Caco-2 (cell line): ENCODE measurements at regions not wholly inside any gene's neighbourhood (a gene's known extent, or its start where the extent isn't known, plus 50 kb on each side); places are given as distances from the start of the nearest gene placed in this dataset.

ENCODE experiments used
- BruUV-seq: library from RNA; stranded (reverse); fragments of 400-500 nt; replicated peaks from 2 replicates; lab custom pipeline; 2021; lab: Mats Ljungman, UMichigan
- CTCF ChIA-PET: fragments of 300-600 bp; sonication (Branson Sonifier 250); formaldehyde crosslinking; loops from one replicate; lab custom pipeline; 2022; ENCODE audit warnings: antibody characterized with exemption; lab: Charles Lee
- POLR2A ChIA-PET: fragments of 300-600 bp; sonication (Branson Sonifier 250); formaldehyde crosslinking; loops from one replicate; lab custom pipeline; 2022; ENCODE audit warnings: antibody characterized with exemption; lab: Charles Lee
- DNase-seq, 2 experiments: peaks; one replicate each; pipeline versions ENCODE4 v3.0.0 to v3.0.0-alpha.2; 2020 to 2022
- H3K27me3 ChIP-seq: replicated peaks from 2 replicates; pipeline ENCODE4 v1.6.0; 2011; ENCODE audit warnings: low read length; ENCODE audit not compliant: control insufficient read depth, insufficient read depth
- H3K36me3 ChIP-seq: 2 replicates; pipeline ENCODE4 v1.5.1; 2011; ENCODE audit warnings: low read length; ENCODE audit not compliant: control insufficient read depth, insufficient read depth
- H3K4me1 ChIP-seq: fragments of 250-450 bp; sonication (Bioruptor Pico); 2 replicates; pipeline ENCODE4 v1.5.1; 2020; ENCODE audit warnings: mild to moderate bottlenecking
- H3K4me3 ChIP-seq: 2 replicates; pipeline ENCODE4 v1.5.1; 2011; ENCODE audit warnings: low read depth, mild to moderate bottlenecking, control low read depth, low read length
- H3K9me3 ChIP-seq: fragments of 250-450 bp; sonication (Bioruptor Pico); 2 replicates; pipeline ENCODE4 v1.5.1; 2020; ENCODE audit warnings: mild to moderate bottlenecking, moderate library complexity
- H3K27ac Mint-ChIP-seq: one replicate; pipeline ENCODE4 v1.8.0; 2022; ENCODE audit warnings: mixed read lengths; ENCODE audit not compliant: unreplicated experiment
- H3K27me3 Mint-ChIP-seq: one replicate; pipeline ENCODE4 v1.8.0; 2022; ENCODE audit warnings: mixed read lengths; ENCODE audit not compliant: insufficient read depth, unreplicated experiment
- H3K36me3 Mint-ChIP-seq: one replicate; pipeline ENCODE4 v1.8.0; 2022; ENCODE audit warnings: mild to moderate bottlenecking, mixed read lengths; ENCODE audit not compliant: insufficient read depth, unreplicated experiment
- H3K4me1 Mint-ChIP-seq: one replicate; pipeline ENCODE4 v1.8.0; 2022; ENCODE audit warnings: low read depth, mixed read lengths; ENCODE audit not compliant: unreplicated experiment
- H3K4me3 Mint-ChIP-seq: one replicate; pipeline ENCODE4 v1.8.0; 2022; ENCODE audit warnings: mild to moderate bottlenecking, moderate library complexity, mixed read lengths; ENCODE audit not compliant: unreplicated experiment
- H3K9me3 Mint-ChIP-seq: one replicate; pipeline ENCODE4 v1.8.0; 2022; ENCODE audit warnings: mixed read lengths; ENCODE audit not compliant: unreplicated experiment
- CTCF ChIP-seq, 2 experiments: fragments of 200-600 bp in 1 of 2; IDR thresholded peaks; 1 replicate in 1 of 2; 2 replicates in 1 of 2; pipeline versions ENCODE4 v1.5.1 to v1.8.0; 2011 to 2022; ENCODE audit warnings: antibody characterized with exemption in 1 of 2, control low read depth in 1 of 2, inconsistent platforms in 1 of 2, low read depth in 1 of 2, low read length in 1 of 2, mild to moderate bottlenecking in 1 of 2, moderate library complexity in 1 of 2; ENCODE audit not compliant: insufficient read depth in 1 of 2, severe bottlenecking in 1 of 2, unreplicated experiment in 1 of 2
- intact Hi-C: fragments of 100-400 bp; cut with micrococcal nuclease; formaldehyde crosslinking; loops from one replicate; pipeline ENCODE4 v1.10.0; 2022; ENCODE audit not compliant: unreplicated experiment

- POLR2A ChIA-PET, result no interaction called here
- no peak for TF ChIP-seq CTCF (IDR thresholded peaks at IDR 0.05; ENCODE audit: insufficient read depth in 1 of 2, low read depth in 1 of 2, low read length in 1 of 2, severe bottlenecking in 1 of 2, unreplicated experiment in 1 of 2)
Observed at GRCh38 chr13:74870865-74871264, 611.1 kb downstream of the TBC1D4 start.

GRCh38 chr13:74869846-74870245, 612.1 kb downstream of the TBC1D4 start:
- Mint-ChIP-seq H3K4me3 (no peak overlapping the region), H3K36me3 (no peaks in the 10 kb centered on the region), H3K4me1 (no peaks in the 10 kb centered on the region), H3K9me3 (peaks cover 7% of the 10 kb centered on the region), H3K27me3 (no peaks in the 10 kb centered on the region), H3K27ac (no peak overlapping the region)
- TF ChIP-seq CTCF (IDR thresholded peaks at IDR 0.05; ENCODE audit: insufficient read depth in 1 of 2, low read depth in 1 of 2, low read length in 1 of 2, severe bottlenecking in 1 of 2, unreplicated experiment in 1 of 2), result no peak
- H3K27me3 ChIP-seq, result no peaks in the 10 kb centered on the region
- no peaks in the 10 kb centered on the region for H3K36me3 ChIP-seq
- H3K9me3 ChIP-seq, result 0 out of 2 replicates have a peak, but pooled peaks cover 4% of the 10 kb centered on the region
- no peaks in the 10 kb centered on the region for H3K4me1 ChIP-seq
- H3K4me3 ChIP-seq, result no peak overlapping the region
- ChIA-PET CTCF (no interaction called here), POLR2A (no interaction called here)
- BruUV-seq, result no TSS peak
- DNase-seq, result no peak
- intact Hi-C loops, result no loop called here

More at GRCh38 chr13:74870865-74871264, 611.1 kb downstream of the TBC1D4 start:
- DNase-seq, result no peak
- no TSS peak for BruUV-seq
- H3K36me3 Mint-ChIP-seq, result no peaks in the 10 kb centered on the region
- Histone ChIP-seq H3K27me3 (no peaks in the 10 kb centered on the region), H3K4me1 (no peaks in the 10 kb centered on the region), H3K4me3 (no peak overlapping the region), H3K36me3 (no peaks in the 10 kb centered on the region), H3K9me3 (0 out of 2 replicates have a peak, but pooled peaks cover 4% of the 10 kb centered on the region)
- H3K4me3 Mint-ChIP-seq, result no peak overlapping the region
- intact Hi-C loops, result no loop called here
- no peaks in the 10 kb centered on the region for H3K27me3 Mint-ChIP-seq
- no peak overlapping the region for H3K27ac Mint-ChIP-seq
- CTCF ChIA-PET, result no interaction called here
- H3K9me3 Mint-ChIP-seq, result peaks cover 7% of the 10 kb centered on the region
- no peaks in the 10 kb centered on the region for H3K4me1 Mint-ChIP-seq

- 0 out of 2 replicates have a peak, but pooled peaks cover 4% of the 10 kb centered on the region for H3K9me3 ChIP-seq
- intact Hi-C loops, result no loop called here
- no peak for TF ChIP-seq CTCF (IDR thresholded peaks at IDR 0.05; ENCODE audit: insufficient read depth in 1 of 2, low read depth in 1 of 2, low read length in 1 of 2, severe bottlenecking in 1 of 2, unreplicated experiment in 1 of 2)
- BruUV-seq, result no TSS peak
- Mint-ChIP-seq H3K4me3 (no peak overlapping the region), H3K4me1 (no peaks in the 10 kb centered on the region), H3K27me3 (no peaks in the 10 kb centered on the region), H3K27ac (no peak overlapping the region), H3K9me3 (peaks cover 7% of the 10 kb centered on the region), H3K36me3 (no peaks in the 10 kb centered on the region)
- ChIA-PET CTCF (no interaction called here), POLR2A (no interaction called here)
- DNase-seq, result no peak
- no peaks in the 10 kb centered on the region for H3K4me1 ChIP-seq
- H3K4me3 ChIP-seq, result no peak overlapping the region
- H3K27me3 ChIP-seq, result no peaks in the 10 kb centered on the region
- H3K36me3 ChIP-seq, result no peaks in the 10 kb centered on the region
Observed at GRCh38 chr13:74868049-74868448, 613.9 kb downstream of the TBC1D4 start.
